GM12878 (cell line): ENCODE measurements at regions not wholly inside any gene's neighbourhood (a gene's known extent, or its start where the extent isn't known, plus 50 kb on each side); places are given as distances from the start of the nearest gene placed in this dataset.

Experiments
- ATAC-seq: fragments of 200-7000 bp; cut with Tn5 transposase; 3 replicates; pipeline ENCODE4 v1.9.1; 2020; ENCODE audit warnings: mild to moderate bottlenecking, moderate library complexity
- BruUV-seq: library from RNA; stranded (reverse); fragments of 400-500 nt; replicated peaks from 2 replicates; lab custom pipeline; 2021; lab: Mats Ljungman, UMichigan
- CTCF ChIA-PET: fragments of 300-600 bp; sonication (Branson Sonifier 250); formaldehyde crosslinking; extraction: SDS; loops from one replicate; lab custom pipeline; 2021; ENCODE audit warnings: inconsistent platforms; lab: Yijun Ruan, JAX
- POLR2A ChIA-PET: fragments of 350-600 bp; formaldehyde crosslinking; extraction: SDS; loops from one replicate; lab custom pipeline; 2021; ENCODE audit warnings: inconsistent platforms; lab: Charles Lee
- RAD21 ChIA-PET: fragments of 300-600 bp; sonication (Branson Sonifier 250); formaldehyde crosslinking; loops from one replicate; lab custom pipeline; 2023; ENCODE audit warnings: antibody characterized with exemption; ENCODE audit not compliant: unreplicated experiment; lab: Charles Lee
- SMC1A ChIA-PET: fragments of 300-600 bp; sonication (Branson Sonifier 250); formaldehyde crosslinking; loops from one replicate; lab custom pipeline; 2023; ENCODE audit not compliant: unreplicated experiment, uncharacterized antibody; lab: Charles Lee
- DNase-seq: peaks from one replicate; pipeline ENCODE4 v3.0.0-alpha.2; 2011; ENCODE audit warnings: low read depth, low spot score
- FAIRE-seq: peaks from 3 replicates; lab custom pipeline; 2011; peaks lifted over from hg19 to GRCh38; lab: Jason Lieb, UNC
- H2AFZ ChIP-seq: 2 replicates; pipeline ENCODE4 v1.6.0; 2011; ENCODE audit warnings: low read depth, low read length, control low read depth; ENCODE audit not compliant: control insufficient read depth
- H3K27ac ChIP-seq: 2 replicates; pipeline ENCODE4 v1.5.1; 2011; ENCODE audit warnings: control low read depth; ENCODE audit not compliant: control insufficient read depth, insufficient read depth
- H3K27me3 ChIP-seq, 2 experiments: replicated peaks in 1 of 2; 2 replicates each; pipeline versions ENCODE4 v1.6.0 to v1.6.1; 2011; ENCODE audit warnings: low read length in 1 of 2; ENCODE audit not compliant: control insufficient read depth in 2 of 2, insufficient read depth in 2 of 2
- H3K36me3 ChIP-seq, 2 experiments: 2 replicates each; pipeline ENCODE4 v1.5.1; 2011; ENCODE audit warnings: low read length in 1 of 2; ENCODE audit not compliant: control insufficient read depth in 2 of 2, insufficient read depth in 2 of 2
- H3K4me1 ChIP-seq: 2 replicates; pipeline ENCODE4 v1.6.1; 2011; ENCODE audit warnings: mild to moderate bottlenecking, low read length, moderate library complexity, mixed read lengths; ENCODE audit not compliant: control insufficient read depth, insufficient read depth
- H3K4me2 ChIP-seq: 2 replicates; pipeline ENCODE4 v1.6.0; 2011; ENCODE audit warnings: control low read depth; ENCODE audit not compliant: control insufficient read depth, insufficient read depth
- H3K4me3 ChIP-seq: fragments of 200-600 bp; sonication (generic); 2 replicates; pipeline ENCODE4 v1.5.1; 2016
- H3K79me2 ChIP-seq: 2 replicates; pipeline ENCODE4 v1.6.0; 2011; ENCODE audit warnings: low read length; ENCODE audit not compliant: control insufficient read depth, insufficient read depth
- H3K9ac ChIP-seq: 2 replicates; pipeline ENCODE4 v1.8.0; 2011; ENCODE audit warnings: low read length, control low read depth, mixed read lengths; ENCODE audit not compliant: control insufficient read depth, insufficient read depth
- H3K9me3 ChIP-seq: replicated peaks from 3 replicates; pipeline ENCODE4 v1.5.1; 2011; ENCODE audit warnings: mild to moderate bottlenecking, low read length; ENCODE audit not compliant: control insufficient read depth, insufficient read depth
- H4K20me1 ChIP-seq: 2 replicates; pipeline ENCODE4 v1.6.0; 2011; ENCODE audit not compliant: control insufficient read depth, insufficient read depth
- BCL11A ChIP-seq: IDR thresholded peaks from 2 replicates; pipeline ENCODE4 v1.6.1; 2011; ENCODE audit warnings: low read depth, low read length
- BMI1 ChIP-seq: fragments of 450-650 bp; IDR thresholded peaks from 2 replicates; pipeline ENCODE4 v1.6.1; 2016; ENCODE audit warnings: mild to moderate bottlenecking, moderate library complexity, borderline replicate concordance
- DPF2 ChIP-seq: fragments of 450-650 bp; IDR thresholded peaks from 2 replicates; pipeline ENCODE4 v1.6.1; 2017; ENCODE audit warnings: mild to moderate bottlenecking
- EED ChIP-seq: sonication (generic); IDR thresholded peaks from 2 replicates; pipeline ENCODE4 v1.6.1; 2016; ENCODE audit warnings: antibody characterized with exemption, low read depth
- EGR1 ChIP-seq, 2 experiments: IDR thresholded peaks; 1 replicate in 1 of 2; 2 replicates in 1 of 2; pipeline ENCODE4 v1.6.1; 2011 to 2012; ENCODE audit warnings: low read depth in 2 of 2, low read length in 2 of 2, borderline replicate concordance in 1 of 2, mild to moderate bottlenecking in 1 of 2, moderate library complexity in 1 of 2
- ESRRA ChIP-seq: IDR thresholded peaks from 2 replicates; pipeline ENCODE4 v1.6.1; 2012; ENCODE audit warnings: mild to moderate bottlenecking, low read length, improper control_type of control experiment
- MYB ChIP-seq: fragments of 150-350 bp; IDR thresholded peaks from 2 replicates; pipeline ENCODE4 v1.6.1; 2014; ENCODE audit warnings: mild to moderate bottlenecking, low read depth, low read length, borderline replicate concordance
- PML ChIP-seq: IDR thresholded peaks from 2 replicates; pipeline ENCODE4 v1.6.1; 2012; ENCODE audit warnings: low read length, inconsistent platforms
- RCOR1 ChIP-seq: conservative IDR thresholded peaks from 2 replicates; pipeline ENCODE4 v1.6.1; 2012; ENCODE audit warnings: low read depth, low read length, improper control_type of control experiment
- SPI1 ChIP-seq: IDR thresholded peaks from 2 replicates; pipeline ENCODE4 v1.6.1; 2011; ENCODE audit warnings: low read depth, mild to moderate bottlenecking, low read length, moderate library complexity, borderline replicate concordance; ENCODE audit not compliant: insufficient read depth
- SUPT20H ChIP-seq: IDR thresholded peaks from 2 replicates; pipeline ENCODE4 v1.6.1; 2011; ENCODE audit warnings: low read depth, mild to moderate bottlenecking, low read length, moderate library complexity, borderline replicate concordance; ENCODE audit not compliant: control insufficient read depth
- TAF1 ChIP-seq: IDR thresholded peaks from 2 replicates; pipeline ENCODE4 v1.6.1; 2011; ENCODE audit warnings: mild to moderate bottlenecking, low read depth, low read length, borderline replicate concordance
- ZBED1 ChIP-seq: IDR thresholded peaks from 2 replicates; pipeline ENCODE4 v1.6.1; 2016; ENCODE audit warnings: borderline replicate concordance
- ZNF24 ChIP-seq: fragments of 450-650 bp; IDR thresholded peaks from 2 replicates; pipeline ENCODE4 v1.6.1; 2017; ENCODE audit warnings: antibody characterized with exemption, mild to moderate bottlenecking
- WGBS: methylation state at CpG from one replicate; pipeline ENCODE4 v1.1.6; 2016; ENCODE audit warnings: low lambda C conversion rate; ENCODE audit not compliant: insufficient replicate concordance, insufficient coverage; ENCODE audit errors: missing lambda C conversion rate; 5-methylcytosine and 5-hydroxymethylcytosine counted together
- in situ Hi-C: fragments of 300-500 bp; cut with MboI; formaldehyde crosslinking; loops from 9 replicates; pipeline ENCODE4 v1.14.3; 2018; ENCODE audit warnings: mixed read lengths
- intact Hi-C: fragments of 100-400 bp; cut with micrococcal nuclease; formaldehyde crosslinking; loops from one replicate; pipeline ENCODE4 v1.14.2; 2022; ENCODE audit not compliant: unreplicated experiment
- TF ChIP-seq, protein P1 (sequence below): IDR thresholded peaks from 2 replicates; pipeline ENCODE4 v1.6.1; 2011; ENCODE audit warnings: low read depth, mild to moderate bottlenecking, low read length, moderate library complexity, borderline replicate concordance; ENCODE audit errors: extremely low read depth
- TF ChIP-seq, protein P2 (sequence below): fragments of 450-650 bp; formaldehyde crosslinking; IDR thresholded peaks from 2 replicates; pipeline ENCODE4 v1.4.0; 2020; ENCODE audit warnings: mild to moderate bottlenecking, moderate library complexity
- TF ChIP-seq, protein P3 (sequence below): fragments of 150-350 bp; IDR thresholded peaks from 2 replicates; pipeline ENCODE4 v1.6.1; 2014; ENCODE audit warnings: mild to moderate bottlenecking, low read depth, low read length
- TF ChIP-seq, protein P4 (sequence below): fragments of 450-650 bp; IDR thresholded peaks from 2 replicates; pipeline ENCODE4 v1.6.1; 2017; ENCODE audit warnings: mild to moderate bottlenecking, low read depth, inconsistent platforms; ENCODE audit not compliant: poor library complexity, severe bottlenecking

DNA sequence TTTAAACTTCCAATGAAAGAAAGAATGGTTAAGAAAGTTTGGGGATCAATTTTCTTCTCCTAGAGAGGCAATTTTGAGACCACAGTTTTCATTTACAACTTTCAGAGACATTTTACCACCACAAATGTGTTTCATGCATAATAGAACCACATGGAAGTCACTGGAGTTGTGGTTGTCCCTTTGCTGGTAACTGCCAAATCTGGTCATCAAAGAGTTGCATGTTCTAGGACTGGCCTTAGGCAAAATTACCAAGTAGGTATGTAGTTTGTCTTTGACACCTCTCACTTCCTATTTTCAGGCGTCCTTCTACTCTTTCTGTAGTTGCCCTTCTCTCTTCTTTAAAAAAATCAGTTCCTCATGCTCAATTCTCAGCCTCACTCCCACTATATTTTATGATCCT is 54.3 kb upstream of the TMX1 start:
- Histone ChIP-seq H3K4me1 (peaks cover 22% of the 10 kb centered on the region), H3K9me3 (no peaks in the 10 kb centered on the region; the same call in 2 of the 3 replicates), H3K9ac (no peak overlapping the region), H3K36me3 (no peaks in the 10 kb centered on the region), H3K27ac (no peak overlapping the region), H3K4me3 (peak overlapping the region; percentile 31; the same call in 1 of the 2 replicates), H3K27me3 (no peaks in the 10 kb centered on the region), H3K4me2 (no peak overlapping the region), H2AFZ (no peak overlapping the region), H3K79me2 (no peaks in the 10 kb centered on the region), H4K20me1 (no peaks in the 10 kb centered on the region)
- 0% methylated on average over 1 of the region's 1 CpG for WGBS
- FAIRE-seq (peak; percentile 94), DNase-seq (peak; percentile 64), ATAC-seq (peak; percentile 91)
- in situ Hi-C loops = no loop called here
- ChIA-PET RAD21 (no interaction called here), POLR2A (no interaction called here), CTCF (interaction anchor here (2.3 kb wide), 1 partner anchor 16 kb away, joined by 10 read pairs; no protein-coding TSS in a partner anchor), SMC1A (no interaction called here)
- BruUV-seq = no TSS peak
- intact Hi-C loops = loop anchor here (2.0 kb wide), 1 partner anchor 17 kb away; no protein-coding TSS in a partner anchor
- TF ChIP-seq, protein P1, sequence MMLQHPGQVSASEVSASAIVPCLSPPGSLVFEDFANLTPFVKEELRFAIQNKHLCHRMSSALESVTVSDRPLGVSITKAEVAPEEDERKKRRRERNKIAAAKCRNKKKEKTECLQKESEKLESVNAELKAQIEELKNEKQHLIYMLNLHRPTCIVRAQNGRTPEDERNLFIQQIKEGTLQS = no peak
- TF ChIP-seq, protein P2, sequence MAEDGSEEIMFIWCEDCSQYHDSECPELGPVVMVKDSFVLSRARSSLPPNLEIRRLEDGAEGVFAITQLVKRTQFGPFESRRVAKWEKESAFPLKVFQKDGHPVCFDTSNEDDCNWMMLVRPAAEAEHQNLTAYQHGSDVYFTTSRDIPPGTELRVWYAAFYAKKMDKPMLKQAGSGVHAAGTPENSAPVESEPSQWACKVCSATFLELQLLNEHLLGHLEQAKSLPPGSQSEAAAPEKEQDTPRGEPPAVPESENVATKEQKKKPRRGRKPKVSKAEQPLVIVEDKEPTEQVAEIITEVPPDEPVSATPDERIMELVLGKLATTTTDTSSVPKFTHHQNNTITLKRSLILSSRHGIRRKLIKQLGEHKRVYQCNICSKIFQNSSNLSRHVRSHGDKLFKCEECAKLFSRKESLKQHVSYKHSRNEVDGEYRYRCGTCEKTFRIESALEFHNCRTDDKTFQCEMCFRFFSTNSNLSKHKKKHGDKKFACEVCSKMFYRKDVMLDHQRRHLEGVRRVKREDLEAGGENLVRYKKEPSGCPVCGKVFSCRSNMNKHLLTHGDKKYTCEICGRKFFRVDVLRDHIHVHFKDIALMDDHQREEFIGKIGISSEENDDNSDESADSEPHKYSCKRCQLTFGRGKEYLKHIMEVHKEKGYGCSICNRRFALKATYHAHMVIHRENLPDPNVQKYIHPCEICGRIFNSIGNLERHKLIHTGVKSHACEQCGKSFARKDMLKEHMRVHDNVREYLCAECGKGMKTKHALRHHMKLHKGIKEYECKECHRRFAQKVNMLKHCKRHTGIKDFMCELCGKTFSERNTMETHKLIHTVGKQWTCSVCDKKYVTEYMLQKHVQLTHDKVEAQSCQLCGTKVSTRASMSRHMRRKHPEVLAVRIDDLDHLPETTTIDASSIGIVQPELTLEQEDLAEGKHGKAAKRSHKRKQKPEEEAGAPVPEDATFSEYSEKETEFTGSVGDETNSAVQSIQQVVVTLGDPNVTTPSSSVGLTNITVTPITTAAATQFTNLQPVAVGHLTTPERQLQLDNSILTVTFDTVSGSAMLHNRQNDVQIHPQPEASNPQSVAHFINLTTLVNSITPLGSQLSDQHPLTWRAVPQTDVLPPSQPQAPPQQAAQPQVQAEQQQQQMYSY (CRISPR knock-in tag) = no peak
- peak; percentile 71; the same call in 1 of the 2 replicates for TF ChIP-seq EED
- TF ChIP-seq DPF2 = no peak
- no peak for TF ChIP-seq ZNF24
- TF ChIP-seq SPI1 = peak; percentile 92
- TF ChIP-seq BCL11A = no peak; the same call in 1 of the 2 replicates
- no peak for TF ChIP-seq ESRRA
- TF ChIP-seq, protein P3, sequence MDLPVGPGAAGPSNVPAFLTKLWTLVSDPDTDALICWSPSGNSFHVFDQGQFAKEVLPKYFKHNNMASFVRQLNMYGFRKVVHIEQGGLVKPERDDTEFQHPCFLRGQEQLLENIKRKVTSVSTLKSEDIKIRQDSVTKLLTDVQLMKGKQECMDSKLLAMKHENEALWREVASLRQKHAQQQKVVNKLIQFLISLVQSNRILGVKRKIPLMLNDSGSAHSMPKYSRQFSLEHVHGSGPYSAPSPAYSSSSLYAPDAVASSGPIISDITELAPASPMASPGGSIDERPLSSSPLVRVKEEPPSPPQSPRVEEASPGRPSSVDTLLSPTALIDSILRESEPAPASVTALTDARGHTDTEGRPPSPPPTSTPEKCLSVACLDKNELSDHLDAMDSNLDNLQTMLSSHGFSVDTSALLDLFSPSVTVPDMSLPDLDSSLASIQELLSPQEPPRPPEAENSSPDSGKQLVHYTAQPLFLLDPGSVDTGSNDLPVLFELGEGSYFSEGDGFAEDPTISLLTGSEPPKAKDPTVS = no peak
- TF ChIP-seq EGR1 (IDR thresholded peaks at IDR 0.05; ENCODE audit: borderline replicate concordance in 1 of 2, low read depth in 2 of 2, low read length in 2 of 2) = no peak
- TF ChIP-seq, protein P4, sequence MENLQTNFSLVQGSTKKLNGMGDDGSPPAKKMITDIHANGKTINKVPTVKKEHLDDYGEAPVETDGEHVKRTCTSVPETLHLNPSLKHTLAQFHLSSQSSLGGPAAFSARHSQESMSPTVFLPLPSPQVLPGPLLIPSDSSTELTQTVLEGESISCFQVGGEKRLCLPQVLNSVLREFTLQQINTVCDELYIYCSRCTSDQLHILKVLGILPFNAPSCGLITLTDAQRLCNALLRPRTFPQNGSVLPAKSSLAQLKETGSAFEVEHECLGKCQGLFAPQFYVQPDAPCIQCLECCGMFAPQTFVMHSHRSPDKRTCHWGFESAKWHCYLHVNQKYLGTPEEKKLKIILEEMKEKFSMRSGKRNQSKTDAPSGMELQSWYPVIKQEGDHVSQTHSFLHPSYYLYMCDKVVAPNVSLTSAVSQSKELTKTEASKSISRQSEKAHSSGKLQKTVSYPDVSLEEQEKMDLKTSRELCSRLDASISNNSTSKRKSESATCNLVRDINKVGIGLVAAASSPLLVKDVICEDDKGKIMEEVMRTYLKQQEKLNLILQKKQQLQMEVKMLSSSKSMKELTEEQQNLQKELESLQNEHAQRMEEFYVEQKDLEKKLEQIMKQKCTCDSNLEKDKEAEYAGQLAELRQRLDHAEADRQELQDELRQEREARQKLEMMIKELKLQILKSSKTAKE = no peak
- no peak for TF ChIP-seq SUPT20H
- TF ChIP-seq ZBED1 = no peak
- TF ChIP-seq RCOR1 = no peak
- TF ChIP-seq BMI1 = no peak
- no peak for TF ChIP-seq PML
- no peak for TF ChIP-seq TAF1
- no peak for TF ChIP-seq MYB
